Inflammatory macrophage (primary cell): ENCODE measurements at regions not wholly inside any gene's neighbourhood (a gene's known extent, or its start where the extent isn't known, plus 50 kb on each side); places are given as distances from the start of the nearest gene placed in this dataset.

Experiments used
- DNase-seq, 2 donors: peaks; one replicate each; pipeline ENCODE4 v3.0.0-alpha.2; 2020 to 2022

- no peak for DNase-seq
Observed at GRCh38 chr5:136682986-136683385, 317.6 kb upstream of the TRPC7 start.

GRCh38 chr5:136679233-136679632, 313.9 kb upstream of the TRPC7 start:
- no peak for DNase-seq

- DNase-seq: no peak
Observed at GRCh38 chr5:136677217-136677616, 311.9 kb upstream of the TRPC7 start.

- DNase-seq: no peak
Observed at GRCh38 chr5:136676685-136677084, 311.3 kb upstream of the TRPC7 start.

GRCh38 chr5:136675769-136676168, 310.4 kb upstream of the TRPC7 start:
- DNase-seq: no peak

GRCh38 chr5:136674178-136674577, 308.8 kb upstream of the TRPC7 start:
- no peak for DNase-seq

- no peak for DNase-seq
Observed at GRCh38 chr5:136667789-136668188, 302.4 kb upstream of the TRPC7 start.

GRCh38 chr5:136666970-136667620, 301.8 kb upstream of the TRPC7 start:
- DNase-seq: no peak

GRCh38 chr5:136665331-136665730, 300.0 kb upstream of the TRPC7 start:
- no peak for DNase-seq

- no peak for DNase-seq
Observed at GRCh38 chr5:136661026-136661425, 295.7 kb upstream of the TRPC7 start.

- DNase-seq: no peak
Observed at GRCh38 chr5:136656811-136657210, 291.5 kb upstream of the TRPC7 start.

- no peak for DNase-seq
Observed at GRCh38 chr5:136655468-136655867, 290.1 kb upstream of the TRPC7 start.

- DNase-seq: no peak
Observed at GRCh38 chr5:136646915-136647314, 281.6 kb upstream of the TRPC7 start.

- DNase-seq: no peak
Observed at GRCh38 chr5:136642976-136643375, 277.6 kb upstream of the TRPC7 start.

- no peak for DNase-seq
Observed at GRCh38 chr5:136639616-136640015, 274.3 kb upstream of the TRPC7 start.

GRCh38 chr5:136638084-136638483, 272.7 kb upstream of the TRPC7 start:
- no peak for DNase-seq

- no peak for DNase-seq
Observed at GRCh38 chr5:136636001-136636400, 270.7 kb upstream of the TRPC7 start.

GRCh38 chr5:136631186-136631585, 265.8 kb upstream of the TRPC7 start:
- DNase-seq: no peak

GRCh38 chr5:136629125-136629792, 263.9 kb upstream of the TRPC7 start:
- DNase-seq: no peak

- DNase-seq: no peak
Observed at GRCh38 chr5:136626531-136626930, 261.2 kb upstream of the TRPC7 start.

GRCh38 chr5:136622747-136623146, 257.4 kb upstream of the TRPC7 start:
- DNase-seq: no peak

GRCh38 chr5:136621743-136622142, 256.4 kb upstream of the TRPC7 start:
- DNase-seq: no peak

- no peak for DNase-seq
Observed at GRCh38 chr5:136620621-136621020, 255.3 kb upstream of the TRPC7 start.

- DNase-seq: no peak
Observed at GRCh38 chr5:136620016-136620419, 254.7 kb upstream of the TRPC7 start.

GRCh38 chr5:136619556-136619955, 254.2 kb upstream of the TRPC7 start:
- DNase-seq: no peak
